NCI-H1092 treated with DMSO at 0.1 percent for 48 hours (cell line): ENCODE measurements at regions not wholly inside any gene's neighbourhood (a gene's known extent, or its start where the extent isn't known, plus 50 kb on each side); places are given as distances from the start of the nearest gene placed in this dataset.
"Not testable (repeated sequence)": the region's sequence is repeated elsewhere in the genome, so short reads cannot be mapped to it uniquely, and the experiment has no call there.

ENCODE experiments used
- DNase-seq: peaks from one replicate; lab custom pipeline; 2025; lab: John Stamatoyannopoulos, UW

DNA sequence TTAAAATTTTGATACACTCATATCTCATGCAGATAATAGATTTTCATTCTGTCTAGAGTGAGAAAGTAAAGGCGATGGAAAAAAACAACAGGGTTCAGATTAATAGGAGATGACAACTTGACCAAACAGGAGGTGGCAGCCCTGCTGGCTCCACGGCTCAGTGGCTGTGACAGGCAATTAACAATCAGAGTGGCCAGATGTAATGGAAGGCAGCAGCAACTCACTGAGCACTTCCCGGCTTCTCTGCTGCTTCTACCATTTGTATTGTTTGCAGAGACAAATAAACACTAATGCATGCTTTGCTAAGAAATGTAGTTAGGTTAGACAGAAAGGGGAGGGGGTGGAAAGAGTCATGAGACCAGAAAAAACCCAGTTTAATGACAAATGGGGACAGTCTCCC, 473.0 kb upstream of the SLC10A2 start:
- DNase-seq: peak; percentile 96

DNA sequence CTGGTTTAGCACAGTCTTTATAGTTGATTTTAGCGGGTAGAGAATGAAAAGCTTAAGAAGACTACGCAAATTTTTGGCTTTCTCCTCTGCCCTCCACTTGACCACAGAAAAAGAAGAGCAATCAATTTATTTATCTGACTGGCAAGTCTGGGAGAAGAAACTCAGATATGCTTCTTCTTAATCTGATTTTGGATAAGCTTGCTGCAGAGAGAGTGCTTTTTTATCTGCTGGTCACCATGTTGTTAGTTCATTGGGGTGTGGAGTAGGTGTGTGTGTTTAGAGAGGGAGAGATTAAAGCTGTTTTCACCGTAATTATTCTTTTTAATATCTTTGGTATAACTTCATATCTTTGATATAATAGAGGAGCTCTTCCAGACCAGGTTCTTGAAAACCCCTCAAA, 471.4 kb upstream of the SLC10A2 start:
- DNase-seq: peak; percentile 18

DNA sequence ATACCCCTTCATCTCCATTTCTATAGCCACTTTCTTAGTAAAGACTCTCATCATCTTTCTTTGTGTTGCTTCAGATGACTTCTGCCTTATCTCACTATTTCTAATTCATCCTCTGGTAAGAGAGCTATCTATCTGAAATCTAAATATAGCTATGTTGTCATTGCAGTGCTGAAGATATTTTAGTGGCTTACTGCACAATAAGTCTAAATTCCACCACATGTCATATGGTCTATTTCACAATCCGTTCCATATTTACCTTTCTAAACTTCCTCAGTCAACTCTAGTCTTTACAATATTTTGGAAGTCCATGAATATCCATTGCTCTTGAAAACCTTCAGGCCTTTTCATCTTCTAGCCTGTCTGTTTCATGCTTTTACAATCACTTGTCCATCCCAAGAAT, 465.1 kb upstream of the SLC10A2 start:
- DNase-seq: no peak

- no peak for DNase-seq
These were observed 462.2 kb upstream of the SLC10A2 start for GRCh38 chr13:103528437-103528836.

GRCh38 chr13:103525530-103525929, 459.3 kb upstream of the SLC10A2 start:
- DNase-seq: peak; percentile 81

- DNase-seq: no peak
These were observed 457.6 kb upstream of the SLC10A2 start for GRCh38 chr13:103523858-103524257.

GRCh38 chr13:103521532-103521931, 455.3 kb upstream of the SLC10A2 start:
- DNase-seq: no peak

- DNase-seq: no peak
These were observed 451.5 kb upstream of the SLC10A2 start for GRCh38 chr13:103517768-103518102.

DNA sequence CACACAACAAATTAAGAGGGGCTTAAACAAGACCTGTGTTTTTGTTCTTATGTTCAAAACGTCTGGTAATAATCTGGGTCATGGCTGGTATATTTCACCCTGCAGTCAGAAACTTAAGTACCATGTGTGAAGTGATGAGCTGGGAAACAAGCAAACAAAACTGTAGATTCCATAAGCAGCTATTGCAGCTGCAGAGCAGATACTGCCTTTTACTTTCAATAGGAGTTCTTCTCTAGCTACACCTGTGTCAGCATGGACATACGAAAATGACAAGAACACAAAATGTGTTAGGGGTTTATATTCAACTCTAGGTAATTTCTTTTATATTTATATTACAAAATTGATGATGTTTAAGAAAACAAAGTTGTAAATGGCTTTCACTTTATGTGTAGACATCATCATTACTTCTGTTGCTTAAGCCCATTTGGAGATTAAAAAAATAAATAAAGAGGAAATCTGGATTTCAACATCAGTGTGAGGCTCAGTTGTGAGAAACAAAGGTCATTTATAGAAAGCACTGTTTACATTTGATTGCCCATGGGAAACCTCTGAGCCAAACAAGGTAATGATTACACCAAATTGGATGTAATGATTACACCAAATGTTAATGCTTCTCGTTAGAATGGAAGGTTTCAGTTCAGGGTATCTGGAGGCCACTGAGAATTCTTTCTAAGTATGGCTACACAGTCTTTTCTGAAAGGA, 451.0 kb upstream of the SLC10A2 start:
- peak; percentile 44 for DNase-seq

DNA sequence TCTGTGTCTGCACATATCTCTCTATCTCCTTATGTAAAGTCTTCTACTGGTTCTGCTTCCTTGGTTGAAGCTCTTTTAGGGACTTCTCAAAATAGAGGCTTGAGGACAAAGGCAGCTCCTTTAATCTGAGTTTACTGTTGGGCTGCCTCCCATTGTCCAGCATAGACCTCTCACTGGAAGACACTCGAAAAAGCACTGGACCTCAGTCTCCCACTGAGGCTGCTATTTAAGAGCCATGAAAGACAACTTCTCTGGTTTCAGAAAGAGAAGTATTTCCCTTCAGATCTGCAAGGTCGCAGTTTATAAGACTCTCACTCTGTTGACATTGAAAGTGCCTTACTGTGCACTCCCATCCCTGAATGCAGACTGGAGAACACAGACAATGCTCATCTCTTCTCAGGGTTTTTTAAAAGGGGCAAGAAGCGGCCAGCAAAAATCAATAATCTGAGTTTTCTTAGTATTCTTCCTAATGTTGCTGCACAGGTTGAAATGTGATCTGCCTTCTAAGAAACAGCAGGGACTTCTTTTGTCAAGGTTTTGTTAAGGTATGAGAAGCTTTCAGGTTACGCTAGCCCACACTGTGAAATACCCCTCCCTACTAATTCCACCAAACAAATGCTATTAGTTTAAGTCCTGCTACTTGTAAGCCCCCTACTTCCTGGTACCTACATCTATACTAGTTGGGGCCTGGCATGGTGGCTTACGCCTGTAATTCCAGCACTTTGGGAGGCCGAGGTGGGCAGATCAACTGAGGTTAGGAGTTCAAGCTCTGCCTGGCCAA, 450.0 kb upstream of the SLC10A2 start:
- DNase-seq: no peak

DNA sequence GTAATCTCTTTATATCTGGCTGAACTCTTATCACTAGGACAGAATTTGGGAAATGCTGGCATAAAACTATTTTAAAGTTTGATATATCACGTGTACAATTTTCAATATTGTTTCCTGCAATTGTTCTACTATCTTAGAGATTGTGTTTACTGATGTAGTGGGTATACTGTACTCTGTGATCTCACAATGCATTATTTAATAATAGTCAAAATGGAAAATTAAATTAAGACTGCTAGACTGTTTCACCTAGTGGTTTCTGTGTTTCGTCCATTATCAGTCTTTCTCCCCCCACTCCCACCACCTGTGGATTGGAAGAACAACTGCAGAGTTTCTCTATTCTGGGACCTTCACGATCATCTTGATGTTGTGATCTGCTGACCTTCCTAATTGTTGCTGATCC, 449.2 kb upstream of the SLC10A2 start:
- DNase-seq: no peak

- DNase-seq: no peak
These were observed 448.4 kb upstream of the SLC10A2 start for GRCh38 chr13:103514619-103515018.

- no peak for DNase-seq
These were observed 448.0 kb upstream of the SLC10A2 start for GRCh38 chr13:103514188-103514587.

DNA sequence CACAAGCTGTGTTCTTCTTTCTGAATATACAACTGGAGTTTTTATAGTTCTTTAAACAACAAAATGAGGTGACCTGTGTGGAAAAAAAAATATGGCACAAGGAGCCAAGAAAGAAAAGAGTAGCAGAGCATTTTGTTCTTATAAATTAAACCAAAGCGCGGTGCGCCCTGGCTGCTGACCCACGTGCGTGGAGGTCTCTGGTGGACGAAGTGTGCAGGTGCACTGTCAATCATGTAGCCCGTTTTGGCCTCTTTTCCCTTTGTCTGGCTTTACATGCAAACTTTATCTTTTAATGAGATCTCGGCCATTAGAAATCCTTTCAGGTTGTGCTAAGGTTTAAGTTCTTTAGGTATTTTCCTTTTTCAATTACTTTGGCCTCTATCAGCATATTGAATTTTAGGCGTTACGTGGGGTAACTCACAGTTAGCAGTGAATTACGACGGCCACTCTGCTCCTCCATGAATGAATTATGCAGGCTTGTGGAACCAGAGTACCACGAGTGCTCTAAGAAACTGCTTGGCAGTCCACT, 443.9 kb upstream of the SLC10A2 start:
- no peak for DNase-seq

GRCh38 chr13:103497404-103497803, 431.2 kb upstream of the SLC10A2 start:
- no peak for DNase-seq

DNA sequence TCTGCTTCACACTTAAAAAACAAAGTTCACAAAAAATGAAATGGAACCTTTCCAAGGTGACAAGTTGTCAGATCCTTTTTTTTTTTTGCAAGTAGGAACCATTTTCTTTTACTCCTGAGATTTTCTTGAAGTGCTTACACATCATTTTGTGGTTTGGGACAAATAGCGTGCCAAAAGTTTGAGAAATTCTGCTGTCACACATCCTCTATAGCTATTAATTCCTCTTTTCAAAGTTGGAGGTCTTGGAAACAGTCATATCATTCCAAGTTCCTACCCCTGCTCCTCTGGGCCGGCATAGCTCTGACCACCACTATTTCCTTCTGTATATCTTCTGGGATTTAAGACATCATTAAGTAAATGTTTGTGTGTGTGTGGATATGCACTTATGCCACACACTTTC, 421.6 kb upstream of the SLC10A2 start:
- DNase-seq: no peak

GRCh38 chr13:103473081-103473480, 406.9 kb upstream of the SLC10A2 start:
- no peak for DNase-seq

- DNase-seq: no peak
These were observed 405.7 kb upstream of the SLC10A2 start for GRCh38 chr13:103471896-103472295.

- no peak for DNase-seq
These were observed 403.6 kb upstream of the SLC10A2 start for GRCh38 chr13:103469771-103470170.

DNA sequence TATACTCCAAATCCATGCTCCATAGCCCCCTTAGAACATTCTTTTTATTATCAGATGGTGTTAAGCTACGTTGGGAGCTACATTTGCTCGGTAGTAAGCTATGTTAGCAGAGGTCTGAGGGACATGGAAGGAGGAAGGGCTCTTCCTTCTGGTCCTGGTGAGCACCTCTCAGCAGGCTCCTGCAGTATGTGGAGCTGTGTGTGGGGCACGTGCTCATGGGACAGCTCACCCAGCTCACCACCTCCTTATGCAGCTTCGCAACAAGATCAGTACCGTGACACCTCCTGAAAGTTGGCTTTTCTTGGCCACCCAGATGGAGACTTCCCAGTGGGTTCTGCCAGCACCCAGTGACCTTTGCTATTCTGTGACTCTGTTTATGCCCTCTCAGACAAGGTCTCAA, 400.5 kb upstream of the SLC10A2 start:
- DNase-seq: no peak

DNA sequence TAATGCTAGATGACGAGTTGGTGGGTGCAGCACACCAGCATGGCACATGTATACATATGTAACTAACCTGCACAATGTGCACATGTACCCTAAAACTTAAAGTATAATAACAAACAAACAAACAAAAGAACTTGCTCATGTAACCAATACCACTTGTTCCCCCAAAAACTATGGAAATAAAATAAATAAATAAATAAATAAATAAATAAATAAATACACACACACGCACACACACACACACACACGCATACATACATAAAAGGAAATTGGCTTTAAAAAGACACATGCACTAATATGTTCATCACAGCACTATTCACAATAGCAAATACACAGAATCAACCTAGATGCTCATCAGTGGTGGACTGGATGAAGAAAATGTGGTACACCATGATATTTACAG, 394.0 kb upstream of the SLC10A2 start:
- not testable (repeated sequence) for DNase-seq

DNA sequence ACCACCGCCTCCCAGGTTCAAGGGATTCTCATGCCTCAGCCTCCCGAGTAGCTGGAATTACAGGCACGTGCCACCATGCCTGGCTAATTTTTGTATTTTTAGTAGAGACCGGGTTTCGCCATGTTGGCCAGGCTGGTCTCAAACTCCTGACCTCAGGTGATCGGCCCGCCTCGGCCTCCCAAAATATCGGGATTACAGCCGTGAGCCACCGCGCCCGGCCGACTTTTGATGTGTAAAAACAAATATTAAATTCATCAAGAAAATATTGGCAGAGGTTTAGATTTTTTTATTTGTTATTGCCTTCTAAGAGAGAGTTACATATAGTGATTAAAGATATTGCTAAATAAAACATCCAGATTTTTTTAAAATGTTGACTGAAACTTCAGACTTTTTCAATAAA, 390.8 kb upstream of the SLC10A2 start:
- not testable (repeated sequence) for DNase-seq

GRCh38 chr13:103451656-103452055, 385.4 kb upstream of the SLC10A2 start:
- peak; percentile 85 for DNase-seq

DNA sequence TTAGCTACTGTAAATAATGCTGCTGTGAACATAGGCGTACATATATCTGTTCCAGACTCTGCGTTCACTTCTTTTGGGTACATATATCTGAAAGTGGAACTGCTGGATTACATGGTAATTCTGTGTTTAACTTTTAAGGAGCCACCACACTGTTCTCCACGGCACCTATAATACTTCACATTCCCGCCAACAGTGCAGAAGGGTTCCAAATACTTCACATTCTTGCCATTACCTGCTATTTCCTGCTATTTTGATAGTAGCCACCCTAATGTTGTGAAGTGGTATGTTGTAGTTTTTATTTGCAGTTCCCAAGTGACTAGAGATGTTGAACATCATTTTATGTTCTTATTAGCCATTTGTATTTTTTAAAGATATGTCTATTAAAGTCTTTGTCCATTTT, 377.4 kb upstream of the SLC10A2 start:
- no peak for DNase-seq
